ENCODE measurements at regions not wholly inside any gene's neighbourhood (a gene's known extent, or its start where the extent isn't known, plus 50 kb on each side); places are given as distances from the start of the nearest gene placed in this dataset.
"Not testable (repeated sequence)": the region's sequence is repeated elsewhere in the genome, so short reads cannot be mapped to it uniquely, and the experiment has no call there.

- DNase-seq, result no peak
Observed at GRCh38 chr2:215644233-215644897, 208.5 kb upstream of the FN1 start.

- no peak for DNase-seq
Observed at GRCh38 chr2:215638687-215639086, 202.8 kb upstream of the FN1 start.

- no peak for DNase-seq
Observed at GRCh38 chr2:215637651-215638050, 201.8 kb upstream of the FN1 start.

GRCh38 chr2:215636816-215637215 is 200.9 kb upstream of the FN1 start:
- no peak for DNase-seq

- no peak for DNase-seq
Observed at GRCh38 chr2:215635788-215636139, 199.9 kb upstream of the FN1 start.

- no peak for DNase-seq
Observed at GRCh38 chr2:215635071-215635787, 199.4 kb upstream of the FN1 start.

- no peak for DNase-seq
Observed at GRCh38 chr2:215633360-215633759, 197.5 kb upstream of the FN1 start.

GRCh38 chr2:215631696-215632095 is 195.8 kb upstream of the FN1 start:
- no peak for DNase-seq

GRCh38 chr2:215630796-215631195 is 194.9 kb upstream of the FN1 start:
- not testable (repeated sequence) for DNase-seq

GRCh38 chr2:215627771-215628170 is 191.9 kb upstream of the FN1 start:
- DNase-seq, result no peak

GRCh38 chr2:215626812-215627281 is 191.0 kb upstream of the FN1 start:
- no peak for DNase-seq

GRCh38 chr2:215626063-215626462 is 190.2 kb upstream of the FN1 start:
- no peak for DNase-seq

GRCh38 chr2:215625207-215625606 is 189.3 kb upstream of the FN1 start:
- DNase-seq, result no peak

GRCh38 chr2:215624423-215624829 is 188.6 kb upstream of the FN1 start:
- no peak for DNase-seq

- no peak for DNase-seq
Observed at GRCh38 chr2:215622837-215623236, 187.0 kb upstream of the FN1 start.

- no peak for DNase-seq
Observed at GRCh38 chr2:215621381-215621780, 185.5 kb upstream of the FN1 start.

GRCh38 chr2:215620528-215620927 is 184.7 kb upstream of the FN1 start:
- no peak for DNase-seq

GRCh38 chr2:215619989-215620388 is 184.1 kb upstream of the FN1 start:
- no peak for DNase-seq

GRCh38 chr2:215619022-215619958 is 183.4 kb upstream of the FN1 start:
- DNase-seq, result no peak

- no peak for DNase-seq
Observed at GRCh38 chr2:215618145-215618544, 182.3 kb upstream of the FN1 start.

- DNase-seq, result no peak
Observed at GRCh38 chr2:215617060-215617824, 181.4 kb upstream of the FN1 start.

- no peak for DNase-seq
Observed at GRCh38 chr2:215615803-215616174, 179.9 kb upstream of the FN1 start.
